D721Med (cell line): ENCODE measurements at regions not wholly inside any gene's neighbourhood (a gene's known extent, or its start where the extent isn't known, plus 50 kb on each side); places are given as distances from the start of the nearest gene placed in this dataset.

ENCODE experiments used
- DNase-seq: peaks from one replicate; pipeline ENCODE4 v3.0.0; 2011; ENCODE audit warnings: low spot score; ENCODE audit not compliant: insufficient read length
- FAIRE-seq: peaks from 2 replicates; lab custom pipeline; 2011; peaks lifted over from hg19 to GRCh38; lab: Jason Lieb, UNC
- CTCF ChIP-seq: IDR thresholded peaks from 2 replicates; pipeline ENCODE4 v1.5.1; 2012; ENCODE audit warnings: mild to moderate bottlenecking, control low read depth; ENCODE audit not compliant: insufficient read depth; ENCODE audit errors: missing control alignments

DNA sequence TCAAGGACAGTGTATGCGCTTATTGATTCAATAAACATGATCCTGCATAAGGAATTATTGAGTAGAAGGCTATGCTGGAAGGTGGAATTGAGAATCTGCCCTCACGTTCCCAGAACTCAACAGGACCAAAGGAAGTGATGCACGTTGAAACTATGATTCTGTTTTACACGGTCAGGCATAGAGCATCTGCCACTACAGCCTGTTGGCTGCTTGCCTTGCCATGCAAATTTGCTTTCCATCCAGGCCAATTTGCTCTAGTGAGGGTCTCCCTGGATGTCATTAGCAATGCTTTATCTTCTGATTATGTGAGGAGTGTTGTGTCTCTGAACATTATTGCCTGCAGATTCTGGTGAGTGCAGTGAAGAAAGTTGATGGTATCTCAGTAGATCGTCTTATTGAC lies 132.9 kb downstream of the ADRA2A start:
- TF ChIP-seq CTCF = no peak
- DNase-seq = no peak
- no peak for FAIRE-seq

GRCh38 chr10:111211241-111211640 lies 134.4 kb downstream of the ADRA2A start:
- FAIRE-seq = no peak
- no peak for TF ChIP-seq CTCF
- no peak for DNase-seq

GRCh38 chr10:111211706-111212105 lies 134.9 kb downstream of the ADRA2A start:
- no peak for FAIRE-seq
- no peak for DNase-seq
- no peak for TF ChIP-seq CTCF

GRCh38 chr10:111221682-111222480 lies 145.1 kb downstream of the ADRA2A start:
- no peak for TF ChIP-seq CTCF
- DNase-seq (no peak), FAIRE-seq (no peak)

DNA sequence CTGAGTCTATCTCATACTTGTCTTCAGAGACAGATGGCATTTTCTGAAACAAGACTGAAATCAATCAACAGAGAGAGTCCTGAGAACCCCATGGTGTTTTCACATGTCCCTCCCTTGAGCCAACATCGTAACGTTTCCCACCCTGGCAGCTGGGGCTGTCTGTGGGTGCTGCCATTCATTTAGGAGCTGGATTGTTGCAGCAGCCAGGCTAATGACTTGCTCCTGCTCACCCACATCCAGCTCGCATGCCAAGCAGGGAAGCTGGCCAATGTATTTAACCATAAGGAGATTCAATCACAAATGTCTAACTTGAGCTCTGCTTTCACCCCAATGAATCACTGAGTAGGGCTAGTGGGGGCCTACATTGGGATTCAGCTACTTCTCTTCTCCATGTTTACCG lies 146.1 kb downstream of the ADRA2A start:
- DNase-seq (no peak), FAIRE-seq (no peak)
- TF ChIP-seq CTCF = no peak

DNA sequence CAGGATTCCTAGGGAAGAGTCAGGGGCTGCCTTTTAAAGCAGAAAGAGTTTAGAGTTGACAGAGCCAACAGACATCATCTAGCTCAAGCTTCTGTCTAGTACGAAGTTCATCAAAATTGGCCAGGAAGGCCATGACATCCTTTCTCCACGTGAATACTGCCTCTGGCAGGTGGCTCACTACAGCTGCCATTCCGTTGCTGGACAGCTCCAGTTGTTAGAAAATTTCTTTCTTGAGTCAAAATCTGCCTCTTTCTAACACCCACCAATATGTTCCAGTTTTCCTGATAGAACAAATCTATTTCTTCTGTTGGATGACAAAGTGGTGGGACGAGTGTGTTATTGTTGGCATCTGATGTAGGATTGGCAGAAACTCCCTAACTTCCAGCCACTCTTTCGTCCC lies 154.9 kb downstream of the ADRA2A start:
- FAIRE-seq (no peak), DNase-seq (no peak)
- no peak for TF ChIP-seq CTCF

DNA sequence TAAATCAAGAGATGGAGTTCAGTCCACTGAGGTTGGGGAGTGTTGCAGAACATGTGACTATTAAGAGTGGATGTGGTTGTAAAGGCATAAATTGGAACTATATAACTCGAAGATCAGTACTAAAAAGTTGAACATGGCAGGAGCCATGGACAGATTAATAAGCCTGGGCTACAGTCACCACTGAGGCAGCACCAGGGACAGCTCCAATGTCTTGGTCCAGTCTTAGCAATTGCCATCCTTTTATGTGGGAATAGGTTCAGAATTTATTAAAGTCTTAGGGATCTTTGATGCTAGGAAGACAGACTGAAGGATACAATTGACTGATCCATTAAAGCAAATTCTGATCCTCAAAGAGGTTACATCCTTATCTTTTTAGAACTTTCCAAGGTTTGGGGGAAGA lies 156.6 kb downstream of the ADRA2A start:
- DNase-seq = no peak
- FAIRE-seq = no peak
- TF ChIP-seq CTCF = no peak
